ENCODE measurements at regions not wholly inside any gene's neighbourhood (a gene's known extent, or its start where the extent isn't known, plus 50 kb on each side); places are given as distances from the start of the nearest gene placed in this dataset.
"Not testable (repeated sequence)": the region's sequence is repeated elsewhere in the genome, so short reads cannot be mapped to it uniquely, and the experiment has no call there.

- no peak overlapping the region for H3K4me3 ChIP-seq (ENCODE audit: low read length)
- H3K27me3 ChIP-seq (ENCODE audit: control insufficient read depth, insufficient read depth, low read length), result no peaks in the 10 kb centered on the region
- no peaks in the 10 kb centered on the region for H3K9me3 ChIP-seq (ENCODE audit: control insufficient read depth, low read length)
- H3K9ac ChIP-seq (ENCODE audit: low read length), result no peak overlapping the region
- H3K4me1 ChIP-seq (ENCODE audit: control insufficient read depth, insufficient read depth, low read length), result no peaks in the 10 kb centered on the region
- no peaks in the 10 kb centered on the region for H3K36me3 ChIP-seq (ENCODE audit: control insufficient read depth, insufficient read depth, low read length)
Observed at GRCh38 chr7:66528652-66529051, 100.0 kb upstream of the KCTD7 start.

DNA sequence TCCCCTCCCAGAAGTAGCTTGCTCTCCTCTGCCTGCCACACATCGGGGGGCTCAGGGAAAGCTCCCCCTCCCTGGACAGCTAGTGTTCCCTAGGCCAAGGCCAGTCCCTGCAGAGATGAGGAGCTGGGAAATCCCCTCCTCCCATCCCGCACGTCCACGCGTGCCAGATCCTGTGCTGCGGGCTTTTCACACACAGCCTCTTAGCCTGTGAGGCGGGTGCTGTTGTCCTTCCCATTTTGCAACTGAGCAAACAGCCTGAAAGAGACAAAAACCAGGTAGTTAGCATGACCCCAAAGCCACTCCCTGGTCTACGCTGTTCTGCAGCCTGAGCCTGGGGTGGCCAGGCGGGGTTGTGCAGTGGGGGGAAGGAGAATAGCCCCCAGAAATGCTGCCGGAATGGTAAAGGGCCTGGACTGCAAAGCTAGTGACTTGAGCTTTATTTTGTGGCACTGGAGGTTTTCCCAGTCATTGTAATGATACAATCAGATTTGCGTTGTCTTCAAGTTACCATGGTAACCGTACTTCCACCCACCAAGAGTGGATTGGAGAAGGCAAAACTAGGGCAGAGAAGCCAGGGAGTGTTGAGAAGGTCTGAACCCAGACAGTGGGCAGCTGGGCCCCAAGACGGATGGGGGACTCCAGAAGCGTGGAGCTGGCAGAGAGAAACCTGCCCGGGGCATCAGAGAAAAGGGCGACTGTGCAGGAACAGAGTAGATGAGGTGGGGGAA is 98.6 kb upstream of the KCTD7 start:
- Histone ChIP-seq H3K9ac (ENCODE audit: low read length) (no peak overlapping the region), H3K4me1 (ENCODE audit: control insufficient read depth, insufficient read depth, low read length) (no peaks in the 10 kb centered on the region), H3K9me3 (ENCODE audit: control insufficient read depth, low read length) (no peaks in the 10 kb centered on the region), H3K36me3 (ENCODE audit: control insufficient read depth, insufficient read depth, low read length) (no peaks in the 10 kb centered on the region), H3K27me3 (ENCODE audit: control insufficient read depth, insufficient read depth, low read length) (no peaks in the 10 kb centered on the region), H3K4me3 (ENCODE audit: low read length) (no peak overlapping the region)

DNA sequence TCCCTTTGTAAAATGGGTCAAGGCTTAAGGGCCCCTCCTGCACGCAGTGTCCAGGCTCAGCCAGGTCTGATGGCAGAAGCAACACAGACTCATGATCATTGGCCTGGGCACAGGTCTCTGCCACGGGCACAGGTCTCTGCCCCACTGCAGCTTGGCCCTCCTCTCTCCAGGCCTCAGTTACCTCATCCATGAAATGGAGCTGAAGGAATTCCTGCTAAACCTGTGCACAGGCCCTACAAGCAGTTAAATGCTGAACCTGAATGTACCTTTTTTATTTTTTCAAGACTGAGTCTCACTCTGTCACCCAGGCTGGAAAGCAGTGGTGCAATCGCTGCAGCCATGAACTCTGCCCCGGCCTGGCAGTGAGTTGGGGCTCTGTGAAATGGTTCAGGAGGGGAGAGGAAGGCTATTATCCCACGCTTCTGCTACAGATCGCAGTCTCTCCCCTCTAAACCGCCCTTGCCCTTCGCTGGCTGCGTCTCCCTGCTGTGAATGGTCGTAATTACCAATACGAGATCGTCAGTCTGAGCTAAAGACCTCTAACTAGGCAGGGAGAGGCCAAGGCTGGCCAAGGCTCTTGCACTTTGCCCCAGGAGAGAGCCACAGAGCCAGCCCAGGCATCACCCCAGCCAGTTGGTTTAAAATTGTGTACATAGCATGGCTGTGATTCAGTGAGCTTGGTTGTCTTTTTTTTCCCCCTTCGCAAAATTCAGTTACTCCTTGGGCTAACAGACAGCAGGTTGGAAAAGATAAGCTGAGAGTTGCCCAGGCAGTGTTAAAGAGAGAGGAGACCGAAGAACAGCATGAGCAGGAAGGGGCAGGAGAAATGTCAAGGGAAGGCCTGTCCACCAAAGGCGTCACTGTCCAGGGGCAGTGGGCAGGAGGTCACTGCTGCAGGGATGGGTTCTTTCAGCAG is 93.0 kb upstream of the KCTD7 start:
- no peaks in the 10 kb centered on the region for H3K27me3 ChIP-seq (ENCODE audit: control insufficient read depth, insufficient read depth, low read length)
- no peak overlapping the region for H3K9ac ChIP-seq (ENCODE audit: low read length)
- H3K9me3 ChIP-seq (ENCODE audit: control insufficient read depth, low read length), result no peaks in the 10 kb centered on the region
- H3K36me3 ChIP-seq (ENCODE audit: control insufficient read depth, insufficient read depth, low read length), result no peaks in the 10 kb centered on the region
- peaks cover 4% of the 10 kb centered on the region for H3K4me1 ChIP-seq (ENCODE audit: control insufficient read depth, insufficient read depth, low read length)
- no peak overlapping the region for H3K4me3 ChIP-seq (ENCODE audit: low read length)

- Histone ChIP-seq H3K27me3 (ENCODE audit: control insufficient read depth, insufficient read depth, low read length) (no peaks in the 10 kb centered on the region), H3K4me1 (ENCODE audit: control insufficient read depth, insufficient read depth, low read length) (peaks cover 4% of the 10 kb centered on the region), H3K36me3 (ENCODE audit: control insufficient read depth, insufficient read depth, low read length) (no peaks in the 10 kb centered on the region), H3K9ac (ENCODE audit: low read length) (no peak overlapping the region), H3K9me3 (ENCODE audit: control insufficient read depth, low read length) (no peaks in the 10 kb centered on the region), H3K4me3 (ENCODE audit: low read length) (no peak overlapping the region)
Observed at GRCh38 chr7:66537380-66537779, 91.3 kb upstream of the KCTD7 start.

- H3K4me1 ChIP-seq (ENCODE audit: control insufficient read depth, insufficient read depth, low read length), result peaks cover 4% of the 10 kb centered on the region
- no peaks in the 10 kb centered on the region for H3K9me3 ChIP-seq (ENCODE audit: control insufficient read depth, low read length)
- no peak overlapping the region for H3K9ac ChIP-seq (ENCODE audit: low read length)
- H3K27me3 ChIP-seq (ENCODE audit: control insufficient read depth, insufficient read depth, low read length), result no peaks in the 10 kb centered on the region
- no peaks in the 10 kb centered on the region for H3K36me3 ChIP-seq (ENCODE audit: control insufficient read depth, insufficient read depth, low read length)
- no peak overlapping the region for H3K4me3 ChIP-seq (ENCODE audit: low read length)
Observed at GRCh38 chr7:66537876-66538275, 90.8 kb upstream of the KCTD7 start.

DNA sequence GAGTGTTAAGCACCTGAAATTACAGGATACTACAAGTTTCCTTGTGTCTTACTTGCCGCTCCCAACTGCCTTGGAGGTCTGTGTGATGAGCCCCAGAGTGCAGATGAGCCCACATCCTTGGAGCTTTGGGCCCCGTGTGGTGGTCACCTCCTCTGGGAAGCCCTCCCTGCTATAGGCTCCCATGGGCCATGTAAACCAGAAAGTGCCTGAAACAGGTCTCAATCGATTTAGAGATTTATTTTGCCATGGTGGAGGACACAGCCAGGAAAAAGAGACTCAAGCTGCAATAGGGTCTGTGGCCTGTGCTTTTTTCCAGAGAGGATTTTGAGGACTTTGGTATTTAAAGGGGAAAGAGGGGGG is 89.4 kb upstream of the KCTD7 start:
- H3K4me1 ChIP-seq (ENCODE audit: control insufficient read depth, insufficient read depth, low read length), result peaks cover 4% of the 10 kb centered on the region
- H3K9me3 ChIP-seq (ENCODE audit: control insufficient read depth, low read length), result no peaks in the 10 kb centered on the region
- H3K9ac ChIP-seq (ENCODE audit: low read length), result no peak overlapping the region
- H3K36me3 ChIP-seq (ENCODE audit: control insufficient read depth, insufficient read depth, low read length), result no peaks in the 10 kb centered on the region
- no peak overlapping the region for H3K4me3 ChIP-seq (ENCODE audit: low read length)
- H3K27me3 ChIP-seq (ENCODE audit: control insufficient read depth, insufficient read depth, low read length), result no peaks in the 10 kb centered on the region

- H3K4me3 ChIP-seq (ENCODE audit: low read length), result no peak overlapping the region
- no peak overlapping the region for H3K9ac ChIP-seq (ENCODE audit: low read length)
- H3K36me3 ChIP-seq (ENCODE audit: control insufficient read depth, insufficient read depth, low read length), result no peaks in the 10 kb centered on the region
- peaks cover 4% of the 10 kb centered on the region for H3K4me1 ChIP-seq (ENCODE audit: control insufficient read depth, insufficient read depth, low read length)
- no peaks in the 10 kb centered on the region for H3K27me3 ChIP-seq (ENCODE audit: control insufficient read depth, insufficient read depth, low read length)
- H3K9me3 ChIP-seq (ENCODE audit: control insufficient read depth, low read length), result no peaks in the 10 kb centered on the region
Observed at GRCh38 chr7:66539902-66540375, 88.7 kb upstream of the KCTD7 start.

DNA sequence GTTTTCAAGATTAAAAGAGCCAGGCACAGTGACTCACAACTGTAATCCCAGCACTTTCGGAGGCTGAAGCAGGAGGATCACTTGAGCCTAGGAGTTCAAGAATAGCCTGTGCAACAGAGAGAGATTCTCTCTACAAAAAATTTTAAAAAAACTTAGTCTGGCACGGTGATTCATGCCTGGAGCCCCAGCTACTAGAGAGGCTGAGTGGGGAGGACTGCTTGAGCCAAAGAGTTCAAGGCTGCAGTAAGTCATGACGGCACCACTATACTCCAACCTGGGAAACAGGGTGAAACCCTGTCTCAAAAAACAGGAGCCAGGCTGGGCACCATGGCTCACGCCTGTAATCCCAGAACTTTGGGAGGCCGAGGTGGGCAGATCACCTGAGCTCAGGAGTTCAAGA is 86.6 kb upstream of the KCTD7 start:
- H3K36me3 ChIP-seq (ENCODE audit: control insufficient read depth, insufficient read depth, low read length), result no peaks in the 10 kb centered on the region
- H3K9ac ChIP-seq (ENCODE audit: low read length), result no peak overlapping the region
- no peak overlapping the region for H3K4me3 ChIP-seq (ENCODE audit: low read length)
- no peaks in the 10 kb centered on the region for H3K27me3 ChIP-seq (ENCODE audit: control insufficient read depth, insufficient read depth, low read length)
- H3K9me3 ChIP-seq (ENCODE audit: control insufficient read depth, low read length), result no peaks in the 10 kb centered on the region
- no peaks in the 10 kb centered on the region for H3K4me1 ChIP-seq (ENCODE audit: control insufficient read depth, insufficient read depth, low read length)

- no peak overlapping the region for H3K4me3 ChIP-seq (ENCODE audit: low read length)
- H3K9ac ChIP-seq (ENCODE audit: low read length), result no peak overlapping the region
- no peaks in the 10 kb centered on the region for H3K27me3 ChIP-seq (ENCODE audit: control insufficient read depth, insufficient read depth, low read length)
- H3K4me1 ChIP-seq (ENCODE audit: control insufficient read depth, insufficient read depth, low read length), result no peaks in the 10 kb centered on the region
- no peaks in the 10 kb centered on the region for H3K9me3 ChIP-seq (ENCODE audit: control insufficient read depth, low read length)
- H3K36me3 ChIP-seq (ENCODE audit: control insufficient read depth, insufficient read depth, low read length), result no peaks in the 10 kb centered on the region
Observed at GRCh38 chr7:66542528-66543269, 86.0 kb upstream of the KCTD7 start.

- no peaks in the 10 kb centered on the region for H3K36me3 ChIP-seq (ENCODE audit: control insufficient read depth, insufficient read depth, low read length)
- no peaks in the 10 kb centered on the region for H3K27me3 ChIP-seq (ENCODE audit: control insufficient read depth, insufficient read depth, low read length)
Observed at GRCh38 chr7:66549466-66549865, 79.2 kb upstream of the KCTD7 start.

GRCh38 chr7:66553001-66553400 is 75.7 kb upstream of the KCTD7 start:
- Histone ChIP-seq H3K4me1 (ENCODE audit: control insufficient read depth, insufficient read depth, low read length) (peaks cover 8% of the 10 kb centered on the region), H3K9me3 (ENCODE audit: control insufficient read depth, low read length) (no peaks in the 10 kb centered on the region), H3K9ac (ENCODE audit: low read length) (no peak overlapping the region), H3K36me3 (ENCODE audit: control insufficient read depth, insufficient read depth, low read length) (no peaks in the 10 kb centered on the region), H3K4me3 (ENCODE audit: low read length) (no peak overlapping the region), H3K27me3 (ENCODE audit: control insufficient read depth, insufficient read depth, low read length) (no peaks in the 10 kb centered on the region)

More at GRCh38 chr7:66549466-66549865, 79.2 kb upstream of the KCTD7 start:
- H3K9me3 ChIP-seq (ENCODE audit: control insufficient read depth, low read length), result no peaks in the 10 kb centered on the region
- H3K4me3 ChIP-seq (ENCODE audit: low read length), result no peak overlapping the region
- H3K4me1 ChIP-seq (ENCODE audit: control insufficient read depth, insufficient read depth, low read length), result no peaks in the 10 kb centered on the region
- no peak overlapping the region for H3K9ac ChIP-seq (ENCODE audit: low read length)

GRCh38 chr7:66553675-66554074 is 75.0 kb upstream of the KCTD7 start:
- H3K27me3 ChIP-seq (ENCODE audit: control insufficient read depth, insufficient read depth, low read length); H3K4me1 ChIP-seq (ENCODE audit: control insufficient read depth, insufficient read depth, low read length); H3K4me3 ChIP-seq (ENCODE audit: low read length); H3K9me3 ChIP-seq (ENCODE audit: control insufficient read depth, low read length); H3K9ac ChIP-seq (ENCODE audit: low read length); H3K36me3 ChIP-seq (ENCODE audit: control insufficient read depth, insufficient read depth, low read length): not testable (repeated sequence)
